ENCODE measurements at regions not wholly inside any gene's neighbourhood (a gene's known extent, or its start where the extent isn't known, plus 50 kb on each side); places are given as distances from the start of the nearest gene placed in this dataset.

DNA sequence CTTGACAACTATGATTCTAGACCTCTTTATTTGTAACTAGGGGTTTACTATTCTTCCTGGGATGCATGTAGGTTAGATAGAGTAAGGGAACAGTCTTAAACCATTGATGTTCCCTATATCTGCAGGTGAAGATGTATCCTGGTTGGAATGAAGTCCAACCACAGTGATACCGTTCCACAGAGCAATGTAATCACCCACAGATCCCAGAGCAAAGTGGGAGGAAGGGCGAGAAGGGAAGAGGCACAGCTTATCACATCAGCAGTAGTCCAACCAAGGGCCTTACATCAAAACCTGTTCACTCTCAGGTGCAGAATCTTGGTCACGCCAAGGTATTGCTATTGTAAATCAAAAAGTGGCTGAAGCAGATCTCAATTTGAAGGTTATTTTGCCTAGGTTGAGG, 61.8 kb upstream of the LIPC start:
- no peak for TF ChIP-seq POLR2A (IDR thresholded peaks at IDR 0.05)
- TF ChIP-seq, protein P1, sequence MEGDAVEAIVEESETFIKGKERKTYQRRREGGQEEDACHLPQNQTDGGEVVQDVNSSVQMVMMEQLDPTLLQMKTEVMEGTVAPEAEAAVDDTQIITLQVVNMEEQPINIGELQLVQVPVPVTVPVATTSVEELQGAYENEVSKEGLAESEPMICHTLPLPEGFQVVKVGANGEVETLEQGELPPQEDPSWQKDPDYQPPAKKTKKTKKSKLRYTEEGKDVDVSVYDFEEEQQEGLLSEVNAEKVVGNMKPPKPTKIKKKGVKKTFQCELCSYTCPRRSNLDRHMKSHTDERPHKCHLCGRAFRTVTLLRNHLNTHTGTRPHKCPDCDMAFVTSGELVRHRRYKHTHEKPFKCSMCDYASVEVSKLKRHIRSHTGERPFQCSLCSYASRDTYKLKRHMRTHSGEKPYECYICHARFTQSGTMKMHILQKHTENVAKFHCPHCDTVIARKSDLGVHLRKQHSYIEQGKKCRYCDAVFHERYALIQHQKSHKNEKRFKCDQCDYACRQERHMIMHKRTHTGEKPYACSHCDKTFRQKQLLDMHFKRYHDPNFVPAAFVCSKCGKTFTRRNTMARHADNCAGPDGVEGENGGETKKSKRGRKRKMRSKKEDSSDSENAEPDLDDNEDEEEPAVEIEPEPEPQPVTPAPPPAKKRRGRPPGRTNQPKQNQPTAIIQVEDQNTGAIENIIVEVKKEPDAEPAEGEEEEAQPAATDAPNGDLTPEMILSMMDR (IDR thresholded peaks at IDR 0.05) = no peak
